Chondrocyte (in vitro differentiated cells): ENCODE measurements at regions not wholly inside any gene's neighbourhood (a gene's known extent, or its start where the extent isn't known, plus 50 kb on each side); places are given as distances from the start of the nearest gene placed in this dataset.
A peak's percentile ranks its signal among the peaks of the same experiment; 100 is the strongest.

Experiments
- DNase-seq: peaks from one replicate; pipeline ENCODE4 v3.0.0; 2021; ENCODE audit warnings: mixed read lengths, low spot score
- H3K27ac Mint-ChIP-seq: one replicate; pipeline ENCODE4 v1.8.0; 2021; ENCODE audit warnings: mild to moderate bottlenecking, moderate library complexity, mixed read lengths; ENCODE audit not compliant: unreplicated experiment
- H3K27me3 Mint-ChIP-seq: 2 replicates; pipeline ENCODE4 v1.8.0; 2021; ENCODE audit warnings: low read depth, mixed read lengths
- H3K36me3 Mint-ChIP-seq: 2 replicates; pipeline ENCODE4 v1.8.0; 2021; ENCODE audit warnings: low read depth, mixed read lengths
- H3K4me1 Mint-ChIP-seq: 2 replicates; pipeline ENCODE4 v1.8.0; 2021; ENCODE audit warnings: low read depth, mild to moderate bottlenecking, mixed read lengths
- H3K4me3 Mint-ChIP-seq: one replicate; pipeline ENCODE4 v1.8.0; 2021; ENCODE audit warnings: mild to moderate bottlenecking, moderate library complexity, mixed read lengths; ENCODE audit not compliant: unreplicated experiment
- H3K9me3 Mint-ChIP-seq: 2 replicates; pipeline ENCODE4 v1.8.0; 2021; ENCODE audit warnings: low read depth, mixed read lengths
- TF ChIP-seq, protein P1 (sequence below): fragments of 200-600 bp; sonication (generic); IDR thresholded peaks from 2 replicates; pipeline ENCODE4 v1.5.0; 2021; ENCODE audit warnings: antibody characterized with exemption, mild to moderate bottlenecking, moderate library complexity

DNA sequence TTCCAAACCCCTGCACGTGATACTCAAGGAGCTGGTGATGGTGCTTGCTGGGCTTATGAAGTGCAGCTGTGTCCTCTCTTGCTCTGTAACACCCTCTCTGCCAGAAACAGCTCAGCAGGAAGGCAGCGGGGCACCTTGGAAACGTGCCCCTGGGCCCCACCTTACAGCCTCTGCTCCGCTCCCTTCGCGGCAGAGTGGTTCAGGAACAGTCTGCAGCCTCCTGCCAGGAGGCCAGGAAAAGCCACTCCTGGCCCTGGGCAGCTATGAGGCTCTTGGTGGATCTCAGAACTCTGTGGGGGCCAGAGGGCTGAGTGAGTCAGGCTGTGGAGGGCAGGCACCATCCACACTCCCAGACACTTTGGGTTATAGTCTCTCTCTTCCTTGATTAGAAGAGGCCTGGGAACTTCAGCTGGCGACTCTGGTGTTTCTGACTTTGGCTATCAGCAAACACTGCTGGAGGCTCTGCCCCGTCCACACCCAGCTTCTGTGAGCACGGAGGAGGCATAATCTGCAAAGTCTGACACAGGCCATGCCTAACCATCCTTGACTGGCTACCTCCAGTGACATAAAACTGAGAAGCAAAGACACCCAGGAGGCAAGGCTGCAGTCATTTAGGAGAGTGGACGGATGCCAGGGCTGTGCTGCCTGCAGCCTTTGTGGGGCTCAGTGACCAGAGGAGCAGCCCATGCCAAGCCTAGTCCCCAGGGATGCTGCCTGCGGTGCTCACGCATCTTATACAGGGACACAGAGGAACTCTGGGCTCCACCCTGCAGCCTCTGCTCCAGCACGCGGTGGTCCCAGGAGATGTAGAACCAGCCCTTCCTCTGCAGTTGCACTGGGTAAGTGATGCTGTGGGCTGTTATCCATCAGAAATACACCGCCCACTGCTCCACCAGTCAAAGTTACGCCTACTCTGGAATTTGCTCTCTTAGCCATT is 65.3 kb downstream of the METRNL start:
- Mint-ChIP-seq H3K4me1 (peaks cover 15% of the 10 kb centered on the region), H3K9me3 (peaks cover 16% of the 10 kb centered on the region), H3K27ac (no peak overlapping the region), H3K36me3 (peaks cover 5% of the 10 kb centered on the region), H3K27me3 (no peaks in the 10 kb centered on the region), H3K4me3 (no peak overlapping the region)
- TF ChIP-seq, protein P1, sequence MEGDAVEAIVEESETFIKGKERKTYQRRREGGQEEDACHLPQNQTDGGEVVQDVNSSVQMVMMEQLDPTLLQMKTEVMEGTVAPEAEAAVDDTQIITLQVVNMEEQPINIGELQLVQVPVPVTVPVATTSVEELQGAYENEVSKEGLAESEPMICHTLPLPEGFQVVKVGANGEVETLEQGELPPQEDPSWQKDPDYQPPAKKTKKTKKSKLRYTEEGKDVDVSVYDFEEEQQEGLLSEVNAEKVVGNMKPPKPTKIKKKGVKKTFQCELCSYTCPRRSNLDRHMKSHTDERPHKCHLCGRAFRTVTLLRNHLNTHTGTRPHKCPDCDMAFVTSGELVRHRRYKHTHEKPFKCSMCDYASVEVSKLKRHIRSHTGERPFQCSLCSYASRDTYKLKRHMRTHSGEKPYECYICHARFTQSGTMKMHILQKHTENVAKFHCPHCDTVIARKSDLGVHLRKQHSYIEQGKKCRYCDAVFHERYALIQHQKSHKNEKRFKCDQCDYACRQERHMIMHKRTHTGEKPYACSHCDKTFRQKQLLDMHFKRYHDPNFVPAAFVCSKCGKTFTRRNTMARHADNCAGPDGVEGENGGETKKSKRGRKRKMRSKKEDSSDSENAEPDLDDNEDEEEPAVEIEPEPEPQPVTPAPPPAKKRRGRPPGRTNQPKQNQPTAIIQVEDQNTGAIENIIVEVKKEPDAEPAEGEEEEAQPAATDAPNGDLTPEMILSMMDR: no peak
- DNase-seq: peak; percentile 40

GRCh38 chr17:83145358-83145738 is 65.9 kb downstream of the METRNL start:
- TF ChIP-seq, protein P1: no peak
- Mint-ChIP-seq H3K9me3 (peaks cover 16% of the 10 kb centered on the region), H3K4me3 (no peak overlapping the region), H3K27me3 (no peaks in the 10 kb centered on the region), H3K4me1 (peaks cover 19% of the 10 kb centered on the region), H3K36me3 (peaks cover 5% of the 10 kb centered on the region), H3K27ac (no peak overlapping the region)
- DNase-seq: no peak

GRCh38 chr17:83145831-83146230 is 66.4 kb downstream of the METRNL start:
- Mint-ChIP-seq H3K27ac (no peak overlapping the region), H3K4me1 (peaks cover 22% of the 10 kb centered on the region), H3K27me3 (no peaks in the 10 kb centered on the region), H3K36me3 (peaks cover 5% of the 10 kb centered on the region), H3K4me3 (no peak overlapping the region), H3K9me3 (peaks cover 16% of the 10 kb centered on the region)
- DNase-seq: peak; percentile 14
- TF ChIP-seq, protein P1: no peak

DNA sequence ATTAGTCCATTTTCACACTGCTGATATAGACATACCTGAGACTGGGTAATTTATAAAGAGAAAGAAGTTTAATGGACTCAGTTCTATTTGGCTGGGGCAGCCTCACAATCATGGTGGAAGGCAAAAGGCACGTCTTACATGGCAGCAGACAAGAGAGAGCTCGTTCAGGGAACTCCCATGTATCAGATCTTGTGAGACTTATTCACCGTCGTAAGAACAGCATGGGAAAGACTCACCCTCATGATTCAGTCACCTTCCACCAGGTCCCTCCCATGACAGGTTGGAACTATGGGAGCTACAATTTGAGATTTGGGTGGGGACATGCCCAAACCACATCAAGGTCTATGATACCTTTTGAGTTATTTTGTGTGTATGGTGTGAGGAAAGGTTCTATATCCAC is 66.9 kb downstream of the METRNL start:
- H3K4me3 Mint-ChIP-seq: no peak overlapping the region
- peaks cover 5% of the 10 kb centered on the region for H3K36me3 Mint-ChIP-seq
- H3K4me1 Mint-ChIP-seq: peaks cover 27% of the 10 kb centered on the region
- H3K27me3 Mint-ChIP-seq: no peaks in the 10 kb centered on the region
- TF ChIP-seq, protein P1: no peak
- no peak overlapping the region for H3K27ac Mint-ChIP-seq
- DNase-seq: no peak
- peaks cover 16% of the 10 kb centered on the region for H3K9me3 Mint-ChIP-seq

DNA sequence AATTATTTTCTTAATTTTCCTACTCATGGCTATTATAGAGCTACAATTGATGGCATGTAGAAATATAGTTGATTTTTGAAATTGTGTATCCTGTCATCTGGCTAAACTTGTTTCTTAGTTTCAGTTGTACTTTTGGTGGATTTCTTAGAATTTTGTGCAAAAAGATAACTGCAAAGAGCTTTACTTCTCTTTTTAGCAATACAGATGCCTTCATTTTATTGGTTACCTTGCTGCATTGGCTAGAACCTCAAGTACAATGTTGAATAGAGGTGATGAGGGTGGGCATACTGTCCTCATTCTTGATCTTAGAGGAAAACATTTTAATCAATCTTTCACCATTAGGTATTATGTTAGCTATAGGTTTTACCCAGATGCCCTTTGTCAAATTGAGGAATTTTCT is 67.9 kb downstream of the METRNL start:
- DNase-seq: no peak
- Mint-ChIP-seq H3K27me3 (no peaks in the 10 kb centered on the region), H3K4me3 (no peak overlapping the region), H3K27ac (no peak overlapping the region), H3K9me3 (peaks cover 8% of the 10 kb centered on the region), H3K4me1 (peaks cover 37% of the 10 kb centered on the region), H3K36me3 (peaks cover 2% of the 10 kb centered on the region)
- TF ChIP-seq, protein P1: no peak
